SK-N-SH (cell line): ENCODE measurements at regions not wholly inside any gene's neighbourhood (a gene's known extent, or its start where the extent isn't known, plus 50 kb on each side); places are given as distances from the start of the nearest gene placed in this dataset.

Source experiments
- CTCF ChIA-PET: fragments of 300-600, 350-600 bp; formaldehyde crosslinking; extraction: SDS; loops from one replicate; lab custom pipeline; 2021; lab: Yijun Ruan, JAX
- POLR2A ChIA-PET: fragments of 350-600 bp; sonication (Branson Sonifier 250); formaldehyde crosslinking; extraction: SDS; loops from one replicate; lab custom pipeline; 2020; ENCODE audit warnings: antibody characterized with exemption, inconsistent platforms; lab: Yijun Ruan, JAX
- DNase-seq: peaks from one replicate; pipeline ENCODE4 v3.0.0; 2012
- H2AFZ ChIP-seq: fragments of 200-600 bp; sonication (generic); 2 replicates; pipeline ENCODE4 v1.8.1; 2016; ENCODE audit warnings: antibody characterized with exemption, mild to moderate bottlenecking, low read depth
- H3F3A ChIP-seq: fragments of 200-600 bp; sonication (generic); replicated peaks from 2 replicates; pipeline ENCODE3; 2016; ENCODE audit warnings: antibody characterized with exemption, mild to moderate bottlenecking; ENCODE audit not compliant: insufficient read depth
- H3K27ac ChIP-seq, 2 experiments: fragments of 200-500 bp in 1 of 2; fragments of 200-600 bp in 1 of 2; sonication (Bioruptor generic) in 1 of 2; sonication (generic), shearing (Covaris generic) in 1 of 2; 2 replicates each; pipeline versions ENCODE4 v1.5.1 to v1.6.1; 2014 to 2016; ENCODE audit warnings: low read depth in 2 of 2, inconsistent platforms in 1 of 2, low read length in 1 of 2, mild to moderate bottlenecking in 1 of 2, mixed read lengths in 1 of 2
- H3K27me3 ChIP-seq: fragments of 200-600 bp; sonication (generic), shearing (Covaris generic); 2 replicates; pipeline ENCODE4 v1.6.1; 2016; ENCODE audit warnings: mixed run types; ENCODE audit not compliant: insufficient read depth
- H3K36me3 ChIP-seq, 2 experiments: fragments of 200-500 bp in 1 of 2; fragments of 200-600 bp in 1 of 2; sonication (Bioruptor generic) in 1 of 2; sonication (generic) in 1 of 2; replicated peaks in 1 of 2; 2 replicates each; pipeline versions ENCODE3 to v1.5.1; 2014 to 2016; ENCODE audit warnings: low read length in 1 of 2, mild to moderate bottlenecking in 1 of 2; ENCODE audit not compliant: insufficient read depth in 2 of 2, control insufficient read depth in 1 of 2
- H3K4me1 ChIP-seq, 2 experiments: fragments of 200-500 bp in 1 of 2; fragments of 200-600 bp in 1 of 2; sonication (Bioruptor generic) in 1 of 2; sonication (generic), shearing (Covaris generic) in 1 of 2; 2 replicates each; pipeline versions ENCODE4 v1.5.1 to v1.6.1; 2014 to 2016; ENCODE audit warnings: low read depth in 1 of 2, low read length in 1 of 2, mixed run types in 1 of 2; ENCODE audit not compliant: insufficient read depth in 2 of 2, control insufficient read depth in 1 of 2
- H3K4me2 ChIP-seq: fragments of 200-600 bp; sonication (generic), shearing (Covaris generic); 2 replicates; pipeline ENCODE4 v1.6.1; 2017; ENCODE audit warnings: mixed run types
- H3K4me3 ChIP-seq, 2 experiments: fragments of 200-500 bp in 1 of 2; fragments of 200-600 bp in 1 of 2; sonication (Bioruptor generic) in 1 of 2; sonication (generic), shearing (Covaris generic) in 1 of 2; 2 replicates each; pipeline versions ENCODE4 v1.5.1 to v1.8.1; 2014 to 2016; ENCODE audit warnings: low read depth in 2 of 2, inconsistent platforms in 1 of 2, low read length in 1 of 2, mild to moderate bottlenecking in 1 of 2, mixed read lengths in 1 of 2, moderate library complexity in 1 of 2
- H3K79me2 ChIP-seq: fragments of 200-600 bp; sonication (generic); 2 replicates; pipeline ENCODE4 v1.8.1; 2017; ENCODE audit warnings: mild to moderate bottlenecking; ENCODE audit not compliant: insufficient read depth
- H3K9ac ChIP-seq: fragments of 200-600 bp; sonication (generic); 2 replicates; pipeline ENCODE4 v1.6.1; 2017; ENCODE audit warnings: mixed run types
- H3K9me2 ChIP-seq: fragments of 200-600 bp; sonication (generic); 2 replicates; pipeline ENCODE4 v1.6.1; 2017; ENCODE audit warnings: mixed run types
- H3K9me3 ChIP-seq: fragments of 200-600 bp; sonication (generic); 2 replicates; pipeline ENCODE4 v1.6.1; 2017; ENCODE audit warnings: mixed run types, mild to moderate bottlenecking, moderate library complexity
- H4K20me1 ChIP-seq: fragments of 200-600 bp; sonication (generic); 2 replicates; pipeline ENCODE4 v1.6.1; 2017; ENCODE audit warnings: mild to moderate bottlenecking, mixed run types; ENCODE audit not compliant: insufficient read depth
- CHD2 ChIP-seq: fragments of 150-350 bp; IDR thresholded peaks from 2 replicates; pipeline ENCODE4 v1.6.1; 2018; ENCODE audit warnings: low read length; ENCODE audit not compliant: partially characterized antibody
- ELF1 ChIP-seq: IDR thresholded peaks from 2 replicates; pipeline ENCODE4 v1.4.0; 2012
- FOXJ3 ChIP-seq: sonication (generic); formaldehyde crosslinking; IDR thresholded peaks from 2 replicates; pipeline ENCODE4 v1.5.1; 2020; ENCODE audit warnings: mild to moderate bottlenecking, missing genetic modification reagents
- FOXM1 ChIP-seq: IDR thresholded peaks from 2 replicates; pipeline ENCODE4 v1.4.0; 2012; ENCODE audit warnings: low read depth, mild to moderate bottlenecking
- GABPA ChIP-seq: IDR thresholded peaks from 2 replicates; pipeline ENCODE4 v1.4.0; 2012; ENCODE audit warnings: low read depth, mild to moderate bottlenecking
- JUND ChIP-seq: IDR thresholded peaks from 2 replicates; pipeline ENCODE4 v1.4.0; 2012
- MXI1 ChIP-seq: IDR thresholded peaks from 2 replicates; pipeline ENCODE4 v1.6.1; 2012; ENCODE audit warnings: mild to moderate bottlenecking, low read depth, low read length, improper control_type of control experiment
- NFIC ChIP-seq: IDR thresholded peaks from 2 replicates; pipeline ENCODE4 v1.4.0; 2012; ENCODE audit warnings: borderline replicate concordance
- NRF1 ChIP-seq: IDR thresholded peaks from 2 replicates; pipeline ENCODE4 v1.6.1; 2012; ENCODE audit warnings: low read depth, mild to moderate bottlenecking, low read length
- POLR2AphosphoS5 ChIP-seq: IDR thresholded peaks from 2 replicates; pipeline ENCODE4 v1.6.1; 2012; ENCODE audit warnings: low read depth, low read length
- RXRA ChIP-seq: IDR thresholded peaks from 2 replicates; pipeline ENCODE4 v1.4.0; 2012; ENCODE audit warnings: low read depth, mild to moderate bottlenecking, borderline replicate concordance
- SIN3A ChIP-seq: IDR thresholded peaks from 2 replicates; pipeline ENCODE4 v1.6.1; 2012; ENCODE audit warnings: low read depth, mild to moderate bottlenecking, low read length, moderate library complexity, borderline replicate concordance
- SMC3 ChIP-seq: IDR thresholded peaks from 2 replicates; pipeline ENCODE4 v1.6.1; 2012; ENCODE audit warnings: low read depth, low read length, improper control_type of control experiment
- TEAD4 ChIP-seq: IDR thresholded peaks from 2 replicates; pipeline ENCODE4 v1.4.0; 2012; ENCODE audit warnings: mild to moderate bottlenecking, borderline replicate concordance; ENCODE audit not compliant: insufficient read depth
- ZBTB33 ChIP-seq: IDR thresholded peaks from 2 replicates; pipeline ENCODE4 v1.4.0; 2012; ENCODE audit warnings: low read depth, borderline replicate concordance
- WGBS: methylation state at CpG from one replicate; pipeline ENCODE4 v1.1.6; 2017; ENCODE audit warnings: low lambda C conversion rate; 5-methylcytosine and 5-hydroxymethylcytosine counted together
- TF ChIP-seq, protein P1 (sequence below): IDR thresholded peaks from 2 replicates; pipeline ENCODE4; 2012
- TF ChIP-seq, protein P2 (sequence below): fragments of 150-350 bp; IDR thresholded peaks from 2 replicates; pipeline ENCODE4 v1.6.1; 2016; ENCODE audit warnings: mild to moderate bottlenecking, low read depth, low read length
- TF ChIP-seq, protein P3 (sequence below): IDR thresholded peaks from 2 replicates; pipeline ENCODE4 v1.4.0; 2012; ENCODE audit warnings: low read depth

GRCh38 chr7:152975076-152975475, 215.5 kb downstream of the ACTR3B start:
- H3K27me3 ChIP-seq = no peaks in the 10 kb centered on the region
- POLR2A ChIA-PET = no interaction called here
- TF ChIP-seq SMC3 = no peak
- TF ChIP-seq POLR2AphosphoS5 = no peak
- TF ChIP-seq CHD2 = no peak
- TF ChIP-seq ZBTB33 = no peak
- TF ChIP-seq, protein P1, sequence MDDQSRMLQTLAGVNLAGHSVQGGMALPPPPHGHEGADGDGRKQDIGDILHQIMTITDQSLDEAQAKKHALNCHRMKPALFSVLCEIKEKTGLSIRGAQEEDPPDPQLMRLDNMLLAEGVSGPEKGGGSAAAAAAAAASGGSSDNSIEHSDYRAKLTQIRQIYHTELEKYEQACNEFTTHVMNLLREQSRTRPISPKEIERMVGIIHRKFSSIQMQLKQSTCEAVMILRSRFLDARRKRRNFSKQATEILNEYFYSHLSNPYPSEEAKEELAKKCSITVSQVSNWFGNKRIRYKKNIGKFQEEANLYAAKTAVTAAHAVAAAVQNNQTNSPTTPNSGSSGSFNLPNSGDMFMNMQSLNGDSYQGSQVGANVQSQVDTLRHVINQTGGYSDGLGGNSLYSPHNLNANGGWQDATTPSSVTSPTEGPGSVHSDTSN = no peak
- no peak for TF ChIP-seq NFIC
- TF ChIP-seq ELF1 = no peak
- TF ChIP-seq FOXJ3 (CRISPR knock-in tag) = no peak
- no peak for TF ChIP-seq TEAD4
- TF ChIP-seq NRF1 = no peak
- TF ChIP-seq MXI1 = no peak
- TF ChIP-seq RXRA = no peak
- TF ChIP-seq, protein P2, sequence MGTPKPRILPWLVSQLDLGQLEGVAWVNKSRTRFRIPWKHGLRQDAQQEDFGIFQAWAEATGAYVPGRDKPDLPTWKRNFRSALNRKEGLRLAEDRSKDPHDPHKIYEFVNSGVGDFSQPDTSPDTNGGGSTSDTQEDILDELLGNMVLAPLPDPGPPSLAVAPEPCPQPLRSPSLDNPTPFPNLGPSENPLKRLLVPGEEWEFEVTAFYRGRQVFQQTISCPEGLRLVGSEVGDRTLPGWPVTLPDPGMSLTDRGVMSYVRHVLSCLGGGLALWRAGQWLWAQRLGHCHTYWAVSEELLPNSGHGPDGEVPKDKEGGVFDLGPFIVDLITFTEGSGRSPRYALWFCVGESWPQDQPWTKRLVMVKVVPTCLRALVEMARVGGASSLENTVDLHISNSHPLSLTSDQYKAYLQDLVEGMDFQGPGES = no peak
- no peak for TF ChIP-seq FOXM1
- TF ChIP-seq SIN3A = no peak
- no peak for TF ChIP-seq JUND
- no peak for TF ChIP-seq GABPA
- TF ChIP-seq, protein P3, sequence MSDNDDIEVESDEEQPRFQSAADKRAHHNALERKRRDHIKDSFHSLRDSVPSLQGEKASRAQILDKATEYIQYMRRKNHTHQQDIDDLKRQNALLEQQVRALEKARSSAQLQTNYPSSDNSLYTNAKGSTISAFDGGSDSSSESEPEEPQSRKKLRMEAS = no peak
- TF ChIP-seq, all 33 proteins: peak for 0
- Histone ChIP-seq H3K4me3 (no peak overlapping the region), H3K9ac (no peak overlapping the region), H3K4me2 (no peak overlapping the region), H3K4me1 (no peaks in the 10 kb centered on the region), H3K9me2 (no peaks in the 10 kb centered on the region), H3K9me3 (no peaks in the 10 kb centered on the region), H3K27ac (no peak overlapping the region), H3K79me2 (no peaks in the 10 kb centered on the region), H3F3A (no peaks in the 10 kb centered on the region), H2AFZ (no peak overlapping the region), H4K20me1 (no peaks in the 10 kb centered on the region), H3K36me3 (no peaks in the 10 kb centered on the region)
- no peak for DNase-seq
- WGBS = 15% methylated on average over 2 of the region's 2 CpGs
- CTCF ChIA-PET = no interaction called here
